ENCODE measurements at regions not wholly inside any gene's neighbourhood (a gene's known extent, or its start where the extent isn't known, plus 50 kb on each side); places are given as distances from the start of the nearest gene placed in this dataset.
"Not testable (repeated sequence)": the region's sequence is repeated elsewhere in the genome, so short reads cannot be mapped to it uniquely, and the experiment has no call there.

- TF ChIP-seq POLR2A, CTCF (IDR thresholded peaks at IDR 0.05): not testable (repeated sequence)
Measured at GRCh38 chr2:131822237-131822721, 294.6 kb downstream of the CCDC74A start.

All from heart left ventricle (tissue), 13 donors.